ELR (cell line): ENCODE measurements at regions not wholly inside any gene's neighbourhood (a gene's known extent, or its start where the extent isn't known, plus 50 kb on each side); places are given as distances from the start of the nearest gene placed in this dataset.

Experiments
- DNase-seq: peaks from one replicate; pipeline ENCODE4 v3.0.0-alpha.2; 2015; ENCODE audit warnings: low read depth

DNA sequence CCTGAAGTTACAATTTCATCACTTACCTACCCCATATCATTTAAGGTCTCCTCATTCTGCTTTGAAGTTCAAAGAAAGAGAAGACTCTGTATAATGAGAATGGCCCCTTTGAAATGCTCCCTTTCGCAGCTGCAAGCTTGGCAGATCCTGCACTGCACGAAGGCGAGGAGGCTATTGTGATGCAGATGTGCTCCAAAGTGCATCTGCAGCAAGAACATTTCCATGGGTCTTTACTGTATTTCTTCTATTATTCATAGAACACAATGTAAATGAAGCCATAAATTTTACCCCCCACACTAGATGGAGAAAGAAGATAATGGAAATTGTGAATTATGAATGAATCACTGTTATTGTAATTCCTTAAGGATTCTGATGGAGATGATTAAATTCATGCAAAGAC lies 178.7 kb downstream of the CHD9NB start:
- DNase-seq: no peak

DNA sequence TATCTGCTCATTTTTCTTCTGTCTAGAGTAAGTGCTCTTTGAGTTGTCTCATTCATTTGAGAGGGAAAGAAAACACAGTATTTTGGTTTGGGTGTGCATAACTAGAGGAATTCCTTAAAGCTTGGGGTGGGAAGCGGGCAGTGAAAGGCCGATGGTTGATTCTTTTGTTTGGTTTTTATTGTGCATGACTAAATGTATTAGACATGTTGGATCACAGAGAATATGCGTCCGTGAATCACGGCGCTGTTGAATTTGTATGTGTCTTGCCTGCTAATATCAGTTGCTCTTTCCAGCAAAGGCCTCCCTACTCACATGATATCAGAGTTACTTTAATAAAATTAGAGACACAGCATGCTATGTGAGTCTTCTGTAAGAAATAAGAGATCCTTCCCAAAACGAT lies 180.0 kb downstream of the CHD9NB start:
- DNase-seq: no peak

DNA sequence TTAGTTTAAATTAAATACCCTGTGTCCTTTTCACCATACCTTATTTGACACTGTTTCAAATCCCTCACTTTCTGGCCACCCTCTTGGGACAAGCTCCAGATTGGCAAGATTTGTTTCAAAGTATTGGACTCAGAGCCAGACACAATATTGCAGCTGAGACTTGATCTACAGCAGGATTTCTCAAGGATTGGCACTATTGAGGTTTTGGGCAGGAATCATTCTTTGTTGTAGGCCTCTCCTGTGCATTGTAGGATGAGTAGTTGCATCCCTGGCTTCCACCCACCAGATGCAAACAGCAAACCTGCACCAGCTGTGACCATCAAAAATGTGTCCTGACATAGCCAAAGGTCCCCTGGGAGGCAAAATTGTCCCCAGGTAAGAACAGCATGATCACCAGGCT lies 181.2 kb downstream of the CHD9NB start:
- DNase-seq: no peak

DNA sequence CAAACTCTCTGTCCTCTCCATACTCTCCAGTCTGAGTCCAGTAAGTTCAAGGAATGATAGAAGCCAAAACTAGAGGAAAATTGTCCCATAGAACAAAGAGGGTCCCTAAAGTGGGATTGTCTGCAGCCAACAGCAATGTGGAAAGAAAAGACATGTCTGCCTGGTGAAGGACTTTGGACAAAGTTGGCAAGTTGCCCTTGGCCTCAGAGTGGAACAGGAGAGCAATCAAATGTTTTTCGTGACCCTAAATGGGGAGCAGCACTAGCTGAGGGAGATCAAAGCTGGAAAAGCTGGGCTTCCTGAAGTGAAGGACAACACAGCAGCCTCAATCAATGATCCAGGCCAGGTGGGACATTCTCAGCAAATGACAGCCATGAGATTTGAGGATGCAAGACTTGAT lies 183.5 kb downstream of the CHD9NB start:
- no peak for DNase-seq

DNA sequence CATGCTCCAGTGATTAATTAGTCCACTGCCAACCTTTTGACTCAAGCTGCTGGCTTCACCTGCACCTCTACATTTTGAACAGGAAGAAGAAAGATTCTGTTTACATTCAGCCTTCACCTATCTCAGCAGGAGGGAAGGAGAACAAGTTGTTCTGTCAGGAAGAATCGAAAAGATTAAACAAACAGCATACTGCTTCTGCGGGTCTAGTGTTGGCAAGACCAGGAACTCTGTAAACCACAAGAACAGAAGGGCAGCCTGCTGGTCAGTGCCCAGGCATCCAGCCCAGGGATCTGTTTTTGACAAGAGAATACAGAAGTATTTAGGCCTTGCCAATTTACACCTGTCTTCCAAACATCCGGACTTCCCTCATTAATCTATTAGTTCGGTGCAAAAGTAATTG lies 189.7 kb downstream of the CHD9NB start:
- DNase-seq: no peak

DNA sequence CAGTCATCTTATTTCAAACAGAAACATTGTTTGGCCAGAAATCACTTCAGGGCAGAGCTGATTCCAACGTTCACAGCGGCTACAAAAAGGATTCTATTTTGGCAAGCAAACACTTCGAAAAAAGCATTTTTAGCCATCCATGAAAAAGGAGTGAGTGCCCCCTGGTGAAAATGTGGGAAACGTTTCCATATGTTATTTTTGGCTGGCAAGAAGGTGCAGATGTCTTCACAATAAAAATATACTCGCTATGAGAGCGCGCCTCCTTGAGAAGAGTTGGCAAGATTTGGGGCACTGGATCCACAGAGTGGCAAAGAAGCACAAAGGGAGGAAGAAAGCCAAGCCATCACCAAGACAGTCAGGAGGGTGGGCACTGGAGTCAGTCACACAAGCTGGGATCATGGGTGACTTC lies 191.1 kb downstream of the CHD9NB start:
- peak; percentile 1 for DNase-seq

DNA sequence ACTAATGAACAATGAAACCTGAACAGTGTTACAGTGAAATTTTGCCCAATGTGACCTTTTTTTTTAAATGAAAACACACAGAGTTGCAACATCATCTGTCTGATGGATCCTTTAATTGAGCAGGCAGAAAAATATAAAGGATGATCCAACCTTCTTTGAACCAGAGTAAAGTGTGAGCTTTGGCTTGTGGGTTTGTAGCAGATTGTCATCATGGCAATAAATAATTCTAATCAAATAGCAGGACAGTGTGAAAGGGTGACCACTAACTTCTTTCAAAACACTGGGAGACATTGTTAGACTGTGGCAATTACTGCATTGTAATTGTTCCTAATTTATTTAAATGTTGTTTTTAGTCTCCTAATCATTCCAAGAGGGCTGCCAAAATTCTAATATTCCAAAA lies 197.2 kb downstream of the CHD9NB start:
- no peak for DNase-seq

DNA sequence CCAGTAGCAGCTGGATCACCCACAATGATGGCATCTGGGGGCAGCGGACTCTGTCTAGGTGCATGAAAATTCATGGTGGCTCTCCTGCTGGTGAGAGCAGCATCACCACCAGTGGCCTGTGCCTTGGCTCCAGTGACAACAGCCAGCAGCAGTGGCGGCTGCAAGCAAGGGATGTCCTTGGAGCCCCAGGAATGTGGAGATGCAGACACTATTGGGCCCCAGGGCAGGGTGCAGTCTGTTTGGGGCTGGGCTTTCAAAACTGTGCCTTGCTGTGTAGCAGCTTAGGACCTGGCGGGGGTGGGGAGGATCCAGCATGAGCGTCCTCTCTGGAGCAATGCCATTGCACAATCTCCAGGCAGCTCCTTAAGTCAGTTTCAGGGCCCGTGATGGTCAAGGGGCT lies 199.7 kb downstream of the CHD9NB start:
- DNase-seq: no peak

DNA sequence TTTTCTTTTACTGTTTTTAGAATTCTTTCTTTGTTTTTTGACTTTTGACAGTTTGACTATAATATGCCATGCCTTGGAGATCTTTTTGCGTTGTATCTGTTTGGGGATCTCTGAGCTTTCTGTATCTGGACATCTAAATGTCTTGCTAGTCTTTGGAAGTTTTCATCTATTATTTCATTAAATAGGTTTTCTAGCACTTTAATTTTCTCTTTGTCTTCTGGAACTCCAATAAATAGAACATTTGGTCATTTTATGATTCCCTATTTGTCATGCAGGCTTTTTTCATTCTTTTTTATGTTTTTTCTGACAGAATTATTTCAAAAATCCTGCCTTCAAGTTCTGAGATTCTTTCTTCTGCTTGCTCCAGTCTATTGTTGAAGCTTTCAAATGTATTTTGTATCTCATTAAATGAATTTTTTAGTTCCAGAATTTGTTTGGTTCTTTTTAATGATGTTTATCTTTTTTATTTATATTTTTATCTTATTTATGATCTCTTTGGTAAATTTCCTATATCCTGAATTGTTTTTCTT lies 201.4 kb downstream of the CHD9NB start:
- no peak for DNase-seq

DNA sequence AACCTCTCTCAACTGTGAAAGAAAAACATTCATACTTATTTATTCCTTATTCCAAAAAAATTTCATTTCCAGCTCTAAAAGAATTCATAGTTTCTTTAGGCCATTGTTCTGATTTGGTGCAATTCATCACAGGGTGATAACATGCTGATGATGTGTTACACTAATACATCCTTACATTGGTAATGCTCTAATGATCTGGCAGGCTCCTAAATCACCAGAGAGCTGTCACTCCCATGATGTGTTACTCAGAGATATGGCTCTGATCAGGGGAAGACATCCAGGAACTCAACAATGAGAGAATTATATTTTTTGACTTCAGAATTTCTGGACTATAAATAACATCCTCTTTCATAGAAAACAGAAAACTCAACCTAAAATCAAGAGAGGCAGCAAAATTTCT lies 209.3 kb downstream of the CHD9NB start:
- no peak for DNase-seq

DNA sequence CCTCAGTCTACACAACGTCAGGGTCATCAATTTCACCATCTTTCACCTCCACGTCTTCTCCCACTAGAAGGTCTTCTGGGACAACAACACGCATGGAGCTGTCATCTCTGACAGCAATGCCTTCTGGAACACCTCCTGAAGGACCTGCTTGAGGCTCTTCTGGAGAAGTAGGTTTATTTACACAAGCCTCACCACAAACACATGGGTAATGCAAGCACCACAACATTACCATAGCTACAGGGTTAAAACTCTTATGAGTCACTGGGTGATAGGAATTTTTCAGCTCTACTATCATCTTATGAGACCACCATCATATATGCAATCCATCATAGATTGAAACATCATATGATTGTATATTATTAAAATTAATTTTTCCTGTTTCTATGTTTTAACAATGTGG lies 215.4 kb downstream of the CHD9NB start:
- peak; percentile 57 for DNase-seq

DNA sequence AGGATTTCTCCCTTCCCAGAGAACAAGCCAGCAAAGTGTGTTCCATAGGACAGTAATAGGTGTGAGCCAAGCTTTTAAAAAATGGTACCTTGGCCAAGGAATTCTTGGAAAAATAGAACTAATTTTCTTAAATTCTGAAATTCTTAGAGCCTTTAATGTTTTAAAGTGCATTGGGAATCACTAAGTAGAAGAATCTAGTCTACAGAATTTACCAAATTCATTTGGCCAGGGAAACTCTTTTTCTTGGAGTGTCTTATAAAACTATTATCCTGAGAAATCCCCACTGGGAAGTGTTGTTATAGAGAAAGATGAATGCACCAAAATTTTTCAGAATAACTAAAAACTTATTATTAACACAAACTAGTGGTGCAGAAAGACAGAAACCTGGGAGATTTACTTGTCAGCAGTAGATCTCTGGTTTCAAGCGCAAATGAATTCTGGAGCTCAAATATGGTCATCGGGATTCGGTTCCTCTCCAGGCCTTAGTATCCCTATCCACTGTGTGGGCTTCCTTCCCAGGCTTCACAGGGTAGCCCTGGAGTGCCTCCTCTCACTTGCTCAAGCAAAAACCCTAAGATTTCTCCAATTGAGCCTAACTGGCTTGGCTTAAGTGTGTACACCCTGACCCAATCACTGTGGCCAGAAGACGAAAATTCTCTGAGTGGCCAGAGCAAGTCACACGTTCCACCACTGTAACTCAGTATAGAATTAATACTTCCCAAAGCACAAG lies 217.8 kb downstream of the CHD9NB start:
- DNase-seq: no peak

DNA sequence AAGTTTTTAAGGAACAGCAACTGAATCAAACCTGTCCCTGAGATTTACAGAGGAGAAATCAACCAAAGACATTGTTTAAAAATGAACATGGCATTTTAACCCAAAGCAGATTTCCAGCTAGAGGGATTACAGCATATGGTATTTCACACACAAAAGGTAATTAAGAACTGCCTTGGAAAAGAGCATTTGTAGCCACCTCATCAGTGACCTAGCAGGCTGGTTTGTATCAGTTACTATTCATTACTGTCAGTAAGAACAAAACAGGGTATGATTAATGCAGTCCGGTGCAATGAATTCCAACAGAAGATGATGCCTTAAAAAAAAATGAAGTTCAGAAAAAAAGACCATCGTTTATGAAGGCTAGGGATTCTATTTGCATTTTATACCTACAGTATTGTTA lies 219.9 kb downstream of the CHD9NB start:
- DNase-seq: no peak

DNA sequence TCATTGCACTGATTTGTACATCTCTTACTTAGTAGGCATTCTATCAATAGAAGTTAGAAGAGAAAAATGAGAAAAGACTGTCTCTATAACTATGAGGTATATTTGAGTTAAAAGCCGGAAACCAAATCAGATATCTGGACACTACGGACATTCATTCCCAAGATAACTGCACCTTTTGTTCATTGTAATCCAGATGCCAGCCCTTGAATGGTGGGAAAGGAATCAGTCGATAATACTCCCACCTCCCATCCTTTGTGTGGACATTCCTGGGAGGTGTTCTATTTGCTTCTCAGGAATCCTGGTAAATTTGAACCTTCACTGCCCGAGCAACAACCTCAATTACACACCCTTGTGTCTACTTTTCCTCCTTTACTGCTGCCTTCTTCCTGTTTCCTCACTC lies 225.2 kb downstream of the CHD9NB start:
- DNase-seq: no peak

DNA sequence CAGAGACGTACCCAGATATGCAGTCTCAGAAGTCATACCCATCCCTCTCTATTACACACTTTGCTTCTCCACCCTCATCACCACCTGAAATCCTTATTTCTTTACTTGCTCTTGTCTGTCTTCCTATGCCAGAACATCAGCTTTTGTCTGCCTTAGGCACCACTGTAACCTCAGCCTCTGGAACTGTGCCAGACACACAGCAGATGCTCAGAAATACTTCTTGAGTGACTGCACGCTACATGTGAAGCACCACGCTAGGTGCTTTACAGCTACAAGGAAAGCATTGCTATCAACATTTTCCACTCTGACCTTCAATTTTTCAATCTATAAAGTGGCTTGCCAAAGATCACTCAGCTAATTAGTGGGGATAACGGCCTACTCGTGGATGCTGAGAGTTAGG lies 226.8 kb downstream of the CHD9NB start:
- DNase-seq: peak; percentile 2

DNA sequence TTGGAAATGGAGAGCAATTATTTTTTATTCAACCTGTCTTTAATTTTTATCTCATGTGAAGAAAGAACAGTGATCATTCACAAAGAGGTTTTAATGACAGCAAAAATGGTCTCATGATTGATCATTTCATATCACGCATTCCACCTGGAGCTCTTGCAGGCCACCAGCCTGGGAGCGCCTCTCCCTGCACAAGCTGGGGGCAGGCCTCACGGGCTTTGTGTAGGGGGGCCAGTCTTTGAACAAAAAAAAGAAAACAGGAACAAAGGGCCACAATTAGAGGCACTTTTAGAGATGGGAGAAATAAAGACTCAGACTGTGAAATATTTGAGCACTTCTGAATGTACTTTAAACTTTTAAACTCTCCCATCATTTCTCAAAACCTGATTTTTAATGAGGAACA lies 232.9 kb downstream of the CHD9NB start:
- no peak for DNase-seq

DNA sequence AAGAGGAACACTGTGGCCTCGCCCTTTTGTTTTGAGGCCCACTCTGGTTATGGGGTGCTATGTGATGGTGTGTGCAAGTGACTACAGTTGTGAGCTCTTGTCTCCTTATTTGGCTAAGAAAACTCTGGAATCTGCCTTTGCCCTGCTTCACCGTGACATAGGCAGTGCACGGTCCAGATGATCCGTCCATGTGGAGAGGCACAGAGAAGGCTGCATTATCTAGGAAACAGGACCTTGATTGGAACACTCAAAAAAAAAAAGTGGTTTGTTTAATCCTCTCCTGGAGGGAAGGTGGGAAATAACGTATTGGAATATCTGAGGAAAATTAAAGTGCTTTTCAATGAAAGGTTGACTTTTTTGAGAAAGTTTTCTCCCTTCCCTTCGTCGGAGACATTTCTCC lies 233.3 kb downstream of the CHD9NB start:
- no peak for DNase-seq

DNA sequence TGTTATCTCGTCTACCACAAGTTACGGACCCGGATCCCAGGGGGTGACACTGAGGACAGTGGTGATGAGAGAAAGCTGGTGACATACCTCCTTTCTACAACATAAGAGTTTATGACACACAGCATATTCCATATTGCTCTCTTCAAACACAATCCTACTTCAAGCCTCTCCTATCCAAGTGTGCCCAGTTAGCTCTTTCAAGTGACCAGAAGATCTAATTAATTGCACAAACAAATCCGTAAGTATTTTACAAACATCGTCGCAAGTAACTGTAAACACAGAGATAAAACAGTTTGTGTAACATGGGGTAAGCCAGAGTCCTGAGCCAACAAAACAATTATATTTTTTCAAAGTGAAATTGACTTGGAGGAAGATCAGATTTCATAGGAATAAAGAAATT lies 235.0 kb downstream of the CHD9NB start:
- no peak for DNase-seq

DNA sequence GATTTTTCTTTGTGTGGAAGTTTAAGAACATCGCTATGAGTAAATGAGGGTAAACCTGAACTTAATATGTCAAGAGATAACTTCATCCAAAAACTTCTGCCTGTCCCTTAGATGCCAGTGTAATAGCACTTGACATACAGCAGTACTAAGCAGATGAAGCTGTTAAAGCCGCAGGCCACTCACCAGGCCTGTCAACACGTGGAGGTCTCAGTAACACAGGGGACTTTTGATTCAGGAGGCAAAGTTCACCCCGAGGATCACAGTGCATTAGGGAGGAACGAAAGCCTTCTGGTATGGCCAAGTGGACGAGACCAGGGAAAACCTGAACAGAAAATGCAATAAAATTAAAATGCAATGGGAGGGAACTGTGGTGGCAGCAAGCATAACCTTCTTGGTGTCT lies 235.7 kb downstream of the CHD9NB start:
- no peak for DNase-seq

DNA sequence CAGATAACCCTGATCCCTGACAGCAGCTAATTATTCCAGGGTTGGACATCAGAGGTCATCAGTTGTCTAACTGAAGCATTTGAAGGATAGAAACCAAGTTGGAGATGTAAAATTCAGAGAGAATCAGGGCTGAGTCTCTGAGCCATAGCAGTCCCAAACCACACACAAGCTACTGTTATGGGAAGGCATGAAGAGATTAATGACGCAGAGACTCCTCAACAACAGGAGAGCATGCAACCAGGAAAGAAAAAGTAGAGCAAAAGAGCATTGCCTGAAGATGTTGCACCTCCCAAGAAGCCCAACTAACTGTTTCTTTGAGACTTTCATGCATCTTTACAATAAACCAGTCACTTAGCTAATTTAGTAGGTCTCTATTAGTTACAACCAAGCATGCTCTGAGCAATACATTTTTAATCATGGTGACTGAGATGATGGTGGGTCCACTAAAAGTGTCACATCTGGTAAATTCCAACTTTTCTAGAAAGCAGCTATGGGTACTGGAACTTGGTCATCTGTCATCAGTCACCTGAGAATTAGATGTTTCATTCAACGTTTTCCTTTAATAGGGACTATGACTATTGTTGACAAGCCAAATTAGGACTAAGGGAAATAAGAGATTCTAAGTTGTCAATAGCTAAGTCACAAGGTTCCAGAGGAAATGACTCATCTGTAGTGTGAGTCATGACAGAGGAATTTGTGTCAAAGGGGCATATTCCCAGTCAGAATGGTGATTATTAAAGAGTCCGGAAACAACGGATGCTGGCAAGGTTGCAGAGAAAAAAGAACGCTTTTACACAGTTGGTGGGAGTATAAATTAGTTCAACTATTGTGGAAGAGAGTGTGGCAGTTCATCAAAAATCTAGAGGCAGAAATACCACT lies 239.8 kb downstream of the CHD9NB start:
- DNase-seq: peak; percentile 72

DNA sequence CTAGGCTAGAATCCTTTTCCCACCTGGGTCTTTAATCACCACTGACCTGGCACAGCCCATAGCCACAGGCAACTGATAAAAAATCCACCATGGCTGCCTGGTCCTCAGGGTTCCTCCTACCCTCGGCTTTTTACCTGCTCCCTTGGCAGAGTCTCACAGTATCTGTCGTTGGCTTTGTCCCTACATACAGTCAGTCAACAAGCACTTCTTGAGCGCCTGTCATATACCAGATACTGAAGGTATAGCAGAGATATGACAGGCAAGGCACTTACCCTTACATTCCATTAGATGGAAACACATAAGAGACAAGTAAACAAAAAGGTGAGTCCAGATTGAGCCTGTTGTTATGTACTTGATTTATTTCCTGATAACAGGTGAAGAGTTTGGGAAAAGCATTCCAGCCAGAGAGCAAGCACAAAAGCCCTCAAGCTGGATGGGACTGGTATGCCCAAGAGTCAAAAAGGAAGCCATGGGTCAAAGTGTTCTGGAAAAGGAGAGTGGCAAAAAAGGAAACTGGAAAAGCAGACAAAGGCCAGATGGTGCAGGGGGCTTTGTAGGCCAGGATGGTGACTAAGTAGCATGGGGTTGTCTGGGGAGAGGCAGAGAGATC lies 247.0 kb downstream of the CHD9NB start:
- no peak for DNase-seq

DNA sequence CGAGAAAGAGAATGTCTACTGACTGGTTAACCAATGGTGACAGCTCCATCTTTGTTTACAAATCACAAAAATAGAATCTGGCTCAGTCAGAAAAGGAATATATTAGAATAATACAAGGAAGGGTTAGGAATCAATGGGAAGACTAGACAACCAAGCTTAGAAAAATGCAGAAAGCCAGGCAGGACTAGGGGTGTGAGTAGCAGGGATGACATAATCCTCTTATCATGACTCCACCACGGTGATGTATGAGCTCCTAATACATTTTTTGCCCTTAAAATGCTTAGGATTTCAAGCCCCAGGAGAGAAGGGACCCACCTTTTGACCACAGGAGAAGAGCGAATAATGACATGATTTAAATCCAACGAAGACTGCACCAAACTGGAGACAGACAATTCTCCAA lies 252.3 kb downstream of the CHD9NB start:
- no peak for DNase-seq

DNA sequence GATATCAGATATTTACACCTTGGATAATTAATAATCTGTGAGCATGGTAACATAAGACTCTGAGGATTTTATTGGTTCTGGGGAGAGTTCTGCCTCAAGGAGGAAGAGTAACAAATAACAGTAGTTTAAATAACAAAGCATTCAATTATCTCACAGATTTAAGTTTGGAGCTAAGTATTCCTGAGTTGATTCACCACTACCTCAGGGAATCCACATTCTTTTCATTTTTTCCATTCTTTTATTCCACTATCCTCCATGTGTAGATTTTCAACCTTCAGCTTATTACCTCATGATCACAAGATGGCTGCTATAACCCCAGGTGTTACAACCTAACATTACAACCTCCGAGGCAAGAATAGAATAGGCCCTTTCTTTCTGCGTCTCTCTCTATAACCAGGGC lies 252.2 kb upstream of the TOX3 start:
- DNase-seq: no peak
